Testis (tissue), 2 donors: ENCODE measurements at regions not wholly inside any gene's neighbourhood (a gene's known extent, or its start where the extent isn't known, plus 50 kb on each side); places are given as distances from the start of the nearest gene placed in this dataset.

Experiments
- CTCF ChIP-seq, 3 experiments: fragments of 450-650 bp in 2 of 3; fragments of 200-600 bp in 1 of 3; sonication (generic) in 1 of 3; IDR thresholded peaks; one replicate each; pipeline ENCODE4 v1.5.1; 2016 to 2019; ENCODE audit warnings: antibody characterized with exemption in 3 of 3, mild to moderate bottlenecking in 2 of 3, moderate library complexity in 1 of 3
- POLR2A ChIP-seq: fragments of 450-650 bp; IDR thresholded peaks from one replicate; pipeline ENCODE4 v1.6.1; 2017; ENCODE audit warnings: antibody characterized with exemption, mild to moderate bottlenecking, moderate library complexity

DNA sequence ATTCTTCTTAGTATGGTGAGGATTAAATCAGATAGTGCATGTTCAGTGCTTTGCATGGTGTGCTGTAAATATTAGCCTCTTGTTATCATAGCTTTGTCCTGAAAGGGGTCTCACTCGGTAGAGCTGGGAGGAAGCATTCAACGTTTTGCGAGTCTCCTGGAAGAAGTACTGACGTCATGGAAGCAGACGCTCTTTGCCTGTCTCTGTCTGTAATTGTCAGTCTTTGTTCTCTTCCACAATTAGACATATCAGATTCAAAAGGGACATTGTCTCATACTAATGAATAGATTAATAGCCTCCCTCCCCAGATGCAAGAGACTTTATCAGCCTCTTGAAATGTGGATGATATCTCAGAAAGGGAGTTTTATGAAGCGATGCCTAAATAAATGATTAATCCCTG, 91.8 kb upstream of the CXCL14 start:
- TF ChIP-seq CTCF (IDR thresholded peaks at IDR 0.05) (no peak), POLR2A (no peak)
